C1 segment of cervical spinal cord (tissue), 14 donors: ENCODE measurements at regions not wholly inside any gene's neighbourhood (a gene's known extent, or its start where the extent isn't known, plus 50 kb on each side); places are given as distances from the start of the nearest gene placed in this dataset.

Experiments
- DNase-seq, 14 donors: peaks; one replicate each; lab custom pipeline; 2025; lab: John Stamatoyannopoulos, UW

- DNase-seq = no peak
Measured at GRCh38 chr2:207288628-207289027, 122.9 kb upstream of the KLF7 start.

GRCh38 chr2:207289295-207290018 is 123.7 kb upstream of the KLF7 start:
- no peak for DNase-seq

DNA sequence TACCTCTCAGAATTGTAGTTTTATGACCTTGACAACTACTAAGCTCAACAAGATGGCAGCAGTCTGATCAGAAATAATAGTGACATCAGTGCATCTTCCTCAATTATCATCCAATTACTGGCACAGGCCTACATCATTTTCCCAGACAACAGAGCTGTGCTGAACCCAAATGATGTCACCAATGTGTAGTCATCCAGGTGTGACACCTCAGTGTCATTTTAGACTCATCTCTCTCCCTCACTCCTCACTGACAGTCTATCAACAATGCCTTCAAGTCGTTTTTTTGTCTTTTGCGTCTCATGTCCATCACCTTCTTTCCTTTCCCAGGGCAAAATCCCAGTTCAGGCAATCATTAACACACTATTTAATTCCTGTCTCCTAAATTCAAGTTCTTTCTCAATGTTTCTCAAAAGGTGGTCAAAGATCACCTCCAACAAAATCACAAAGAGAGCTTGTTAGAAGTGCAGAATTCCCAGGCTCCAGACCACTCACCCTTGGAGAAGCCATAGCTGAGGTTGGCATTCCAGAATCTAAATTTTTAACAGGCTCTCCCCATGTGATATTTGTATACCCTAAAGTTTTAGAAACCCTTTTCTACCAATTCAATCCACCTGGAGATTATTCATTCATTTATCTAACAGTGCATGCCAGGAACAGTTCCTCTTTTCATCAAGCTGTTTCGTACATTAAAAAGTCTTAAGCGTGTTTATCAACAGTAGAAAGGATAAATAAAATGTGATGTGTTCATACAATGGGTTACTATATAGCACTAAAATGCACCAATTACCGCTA is 125.3 kb upstream of the KLF7 start:
- DNase-seq = no peak

DNA sequence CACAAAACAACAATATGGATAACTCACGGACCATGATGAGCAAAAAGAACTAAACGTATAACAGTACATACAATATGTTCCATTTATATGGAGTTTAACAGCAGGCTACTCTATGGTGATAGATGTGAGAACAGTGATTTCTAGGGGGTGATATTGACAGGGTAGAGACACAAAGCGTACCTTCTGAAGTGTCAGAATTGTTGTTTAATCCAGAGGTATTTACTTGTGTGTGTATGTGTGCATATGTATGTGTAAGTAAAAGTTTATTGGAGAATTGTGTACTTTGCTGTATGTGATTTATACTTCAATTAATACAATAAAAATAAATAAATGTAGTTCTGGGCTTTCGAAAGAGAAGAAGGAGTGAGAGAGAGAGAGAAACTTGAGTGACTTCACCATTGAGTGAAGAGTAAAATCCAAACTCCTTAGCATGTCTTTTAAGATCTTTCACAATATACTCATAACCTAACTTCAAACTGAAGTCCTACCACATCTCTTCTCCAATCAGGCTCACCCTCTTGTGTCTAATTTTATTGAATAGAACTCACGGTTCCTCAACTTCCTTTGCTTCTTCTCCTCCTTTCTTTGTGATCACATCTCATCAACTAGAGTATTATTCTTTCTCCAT is 126.0 kb upstream of the KLF7 start:
- DNase-seq = no peak

GRCh38 chr2:207296265-207296948 is 130.7 kb upstream of the KLF7 start:
- DNase-seq = no peak

GRCh38 chr2:207300817-207301216 is 135.1 kb upstream of the KLF7 start:
- DNase-seq = no peak

- DNase-seq = no peak
Measured at GRCh38 chr2:207304761-207305160, 139.0 kb upstream of the KLF7 start.

DNA sequence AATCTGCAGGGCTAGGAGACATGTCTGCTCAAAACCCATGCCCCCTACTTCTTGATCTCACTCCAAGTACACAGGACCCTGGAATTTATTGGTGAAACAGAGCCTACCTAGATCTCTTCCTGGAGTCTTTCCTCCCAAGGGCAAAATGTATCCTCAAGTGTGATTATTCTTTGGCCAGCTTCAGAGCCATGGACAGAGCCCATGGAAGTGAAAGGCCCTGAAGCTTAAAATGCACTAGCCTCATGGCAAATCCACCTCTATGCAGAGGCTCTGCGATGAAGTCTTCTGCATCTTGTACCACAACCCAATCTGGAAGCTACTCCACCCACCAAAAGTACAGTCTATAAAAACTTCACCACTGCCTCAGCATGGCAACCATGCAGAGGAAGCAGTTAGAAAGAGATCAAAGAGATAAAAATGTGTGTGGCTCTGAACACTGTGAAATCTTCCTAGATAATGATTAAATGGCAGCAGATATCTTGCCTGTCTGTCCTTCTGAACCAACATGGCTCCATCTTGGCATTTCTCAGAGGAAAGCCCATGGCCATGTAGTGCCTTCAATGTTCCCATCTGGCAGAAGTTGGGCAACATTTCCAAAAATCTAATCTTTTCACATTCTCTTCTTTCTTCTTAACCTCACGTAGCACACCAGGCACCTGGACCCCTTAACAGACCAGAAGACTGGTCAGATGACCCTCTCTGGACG is 142.9 kb upstream of the KLF7 start:
- DNase-seq = no peak

DNA sequence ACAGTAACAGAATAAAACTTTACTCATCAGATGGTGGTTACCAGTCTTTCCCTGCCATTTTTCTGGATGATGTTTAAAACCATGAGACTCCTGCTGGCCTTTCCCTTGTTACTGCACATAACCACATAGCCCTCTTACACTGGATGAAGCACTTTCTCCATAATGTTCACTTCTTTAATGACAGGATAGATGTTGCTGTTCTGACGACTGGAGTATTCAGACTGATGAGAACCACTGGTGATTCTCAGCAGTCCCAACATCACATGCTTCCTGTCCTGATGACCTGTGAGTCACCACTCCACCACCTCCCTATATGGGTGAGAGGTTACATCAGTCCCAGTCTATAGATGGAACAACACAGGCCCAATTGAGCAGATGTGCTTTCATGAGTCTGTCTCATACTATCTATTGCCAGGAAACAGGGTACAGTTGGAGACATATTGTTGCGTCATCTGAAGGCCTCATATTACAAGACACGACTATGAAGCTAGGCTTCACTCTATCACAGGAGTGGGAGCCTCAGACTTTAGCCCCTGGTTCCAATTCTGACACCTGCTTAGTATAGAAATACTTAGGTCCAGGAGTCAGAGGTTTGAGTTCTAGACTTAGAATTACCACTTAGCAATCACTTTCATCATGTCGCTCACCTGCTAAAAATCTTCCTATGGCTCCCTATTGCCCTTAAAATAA is 145.7 kb upstream of the KLF7 start:
- DNase-seq = peak in 2 of 14 donors; percentile 4 to 30

- no peak for DNase-seq
Measured at GRCh38 chr2:207312006-207312356, 146.2 kb upstream of the KLF7 start.

GRCh38 chr2:207313947-207314346 is 148.2 kb upstream of the KLF7 start:
- no peak for DNase-seq

DNA sequence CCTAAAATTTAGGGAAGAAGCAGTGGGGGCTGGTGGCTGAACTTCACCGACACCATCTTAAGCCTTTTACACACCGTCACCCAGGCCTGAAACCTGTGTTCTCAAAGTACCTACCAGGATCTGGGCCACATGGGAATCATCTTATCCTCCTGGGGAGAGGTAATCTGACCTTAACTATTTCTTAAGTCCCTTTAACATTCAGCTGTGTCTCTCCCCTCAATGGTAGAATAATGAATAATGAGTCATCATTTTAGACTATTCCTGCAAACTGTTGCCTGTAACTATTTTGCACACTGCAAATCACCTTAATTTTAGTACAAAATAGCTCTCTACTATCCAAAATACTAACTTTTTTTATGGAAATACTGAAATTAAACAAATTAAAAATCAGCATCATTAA is 149.4 kb upstream of the KLF7 start:
- DNase-seq = no peak

GRCh38 chr2:207316484-207316883 is 150.7 kb upstream of the KLF7 start:
- no peak for DNase-seq

- no peak for DNase-seq
Measured at GRCh38 chr2:207316906-207317305, 151.2 kb upstream of the KLF7 start.

DNA sequence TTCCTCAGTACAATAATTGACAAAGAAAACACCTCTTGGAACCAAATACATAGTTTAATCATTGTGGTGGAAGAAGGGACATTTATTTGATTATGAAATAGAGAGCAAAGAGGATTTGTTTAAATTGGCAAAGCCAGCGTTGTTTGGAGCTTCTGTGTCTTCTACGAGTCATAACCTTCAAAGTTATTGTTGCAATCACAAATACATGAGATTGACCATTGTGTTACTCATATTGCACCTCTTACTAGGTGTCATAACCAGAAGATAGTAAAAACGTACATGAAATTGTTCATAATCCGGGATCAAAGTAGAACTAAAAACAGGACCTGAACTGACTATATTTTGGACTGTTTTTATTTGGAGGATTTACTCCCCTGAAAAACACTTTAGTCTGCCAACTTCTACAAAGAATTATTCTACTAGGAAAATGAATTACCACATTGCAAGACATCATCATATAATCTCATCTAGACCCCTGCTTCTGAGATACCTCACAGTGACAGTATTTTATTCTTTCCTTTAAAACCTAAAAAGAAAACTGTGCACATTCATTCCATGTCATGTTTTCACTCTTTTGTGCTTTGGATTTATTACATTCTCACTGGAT is 151.7 kb upstream of the KLF7 start:
- no peak for DNase-seq

GRCh38 chr2:207318181-207318628 is 152.5 kb upstream of the KLF7 start:
- DNase-seq = no peak

GRCh38 chr2:207319316-207319715 is 153.6 kb upstream of the KLF7 start:
- no peak for DNase-seq

- no peak for DNase-seq
Measured at GRCh38 chr2:207320381-207321159, 154.8 kb upstream of the KLF7 start.

DNA sequence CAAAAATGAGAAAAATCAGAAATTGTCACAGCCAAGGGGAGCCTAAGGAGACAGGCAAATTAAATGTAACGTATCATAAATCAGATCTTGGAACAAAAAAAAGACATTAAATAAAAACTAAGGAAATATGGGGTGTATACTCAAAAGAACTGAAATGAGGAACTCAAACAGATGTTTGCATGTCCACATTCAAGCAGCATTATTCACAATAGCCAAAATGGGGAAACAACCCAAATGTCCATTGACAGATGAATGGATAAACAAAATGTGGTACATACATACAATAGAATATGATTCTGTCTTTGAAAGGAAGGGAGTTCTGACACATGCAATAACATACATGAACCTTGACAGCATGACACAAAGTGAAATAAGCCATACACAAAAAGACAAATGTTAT is 155.8 kb upstream of the KLF7 start:
- DNase-seq = no peak

DNA sequence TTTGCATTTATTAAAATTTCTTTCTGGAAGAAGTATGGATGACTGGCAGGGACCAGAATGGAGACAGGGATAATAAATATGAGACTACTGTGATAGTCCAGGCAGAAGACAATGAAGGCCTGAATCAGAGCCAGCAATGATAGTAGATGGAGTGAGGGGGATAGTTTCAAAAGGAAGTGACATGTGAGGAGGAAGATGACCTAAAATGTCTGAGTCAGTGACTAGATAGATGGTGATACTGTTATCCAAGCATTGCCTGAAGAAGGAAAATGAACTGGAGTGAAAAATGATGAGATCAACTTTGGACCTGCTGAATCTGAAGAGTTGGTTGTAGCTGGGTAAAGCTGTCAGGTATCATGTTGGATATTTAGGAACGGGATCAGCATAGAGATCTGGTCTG is 158.3 kb upstream of the KLF7 start:
- no peak for DNase-seq
